Right renal cortex interstitium (tissue), 3 donors: ENCODE measurements at regions not wholly inside any gene's neighbourhood (a gene's known extent, or its start where the extent isn't known, plus 50 kb on each side); places are given as distances from the start of the nearest gene placed in this dataset.

ENCODE experiments used
- DNase-seq, 3 donors: peaks; one replicate each; pipeline ENCODE4 v3.0.0-alpha.2; 2013; ENCODE audit warnings: low read depth in 3 of 3, low spot score in 2 of 3

- no peak for DNase-seq
Measured at GRCh38 chr11:92642177-92642931, 327.1 kb upstream of the MTNR1B start.

DNA sequence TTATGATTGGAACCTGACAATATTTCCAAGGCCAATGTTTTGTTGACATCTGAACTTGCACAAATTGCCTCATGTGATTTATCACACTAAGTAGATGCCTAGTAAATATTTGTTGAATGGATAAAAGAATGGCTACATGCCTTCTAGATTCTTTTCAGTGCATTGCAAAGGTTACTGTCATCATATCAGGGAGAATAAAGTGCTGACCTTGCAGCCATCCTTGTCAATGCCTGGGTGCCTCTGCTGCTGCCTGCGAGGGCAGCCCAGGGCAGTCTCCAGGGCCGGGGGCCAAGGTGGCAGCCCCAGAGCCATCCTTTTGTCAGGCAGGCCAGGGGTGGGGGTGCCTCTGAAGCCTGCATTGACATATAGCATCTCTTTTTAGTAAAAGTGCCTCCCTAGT is 325.6 kb upstream of the MTNR1B start:
- DNase-seq, result no peak

DNA sequence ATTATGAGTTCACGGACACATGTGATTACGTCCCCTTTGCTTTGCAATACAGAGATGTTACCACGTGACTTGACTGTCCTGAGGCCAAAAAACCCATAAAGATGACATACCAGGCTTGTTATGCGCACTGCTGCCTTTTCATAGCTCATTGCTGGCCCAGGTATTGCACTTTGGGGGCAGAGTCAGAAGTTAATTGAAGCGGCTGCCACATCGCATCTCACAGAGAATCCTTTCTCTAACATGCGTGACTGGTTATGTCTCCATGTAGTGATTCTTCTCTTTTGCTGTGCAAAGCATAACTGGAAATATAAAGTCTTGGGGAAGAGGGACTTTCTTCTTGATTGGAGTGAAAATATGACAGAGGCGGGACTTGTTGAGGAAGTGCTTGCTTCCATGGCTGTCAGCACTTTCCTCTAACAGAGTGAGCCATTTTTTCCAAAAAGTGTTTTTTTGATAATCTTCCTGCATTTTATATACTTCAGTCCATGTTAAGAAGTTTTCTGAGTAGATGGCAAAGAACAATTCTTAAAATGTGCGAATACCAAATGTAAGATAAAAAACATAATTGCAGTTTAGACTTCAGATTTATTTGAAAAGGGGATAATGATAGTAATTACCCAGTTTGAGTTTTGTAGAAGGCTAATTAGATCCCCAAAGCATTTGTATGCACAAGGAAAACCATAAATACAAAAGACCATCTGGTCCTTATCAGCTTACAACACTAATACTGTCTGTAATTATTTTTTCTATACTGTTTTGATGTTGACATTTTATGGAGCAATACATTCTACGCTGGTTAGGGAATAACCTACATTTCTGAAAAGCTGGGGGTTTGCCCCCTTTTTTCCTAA is 324.6 kb upstream of the MTNR1B start:
- no peak for DNase-seq

DNA sequence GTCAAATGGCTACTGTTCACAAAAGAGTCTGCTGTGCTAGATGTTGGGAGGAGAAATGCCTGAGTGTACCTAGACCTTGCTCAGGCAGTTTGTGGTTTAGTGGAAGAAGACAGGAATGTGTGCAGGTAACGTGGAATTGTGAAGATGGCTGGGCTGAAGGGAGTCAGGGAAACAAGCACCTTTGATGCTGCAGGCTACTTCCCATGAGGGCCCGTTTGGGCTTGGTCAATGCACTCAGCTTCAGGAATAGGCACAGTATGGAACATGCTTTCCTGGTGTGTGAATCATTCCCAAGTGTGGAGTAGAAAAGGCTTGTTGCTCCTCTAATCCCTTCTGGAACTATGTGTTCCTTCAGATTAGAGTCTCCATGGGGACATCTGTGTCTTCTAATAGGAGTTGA is 318.3 kb upstream of the MTNR1B start:
- DNase-seq, result no peak

GRCh38 chr11:92653454-92653853 is 316.0 kb upstream of the MTNR1B start:
- no peak for DNase-seq

GRCh38 chr11:92656783-92657182 is 312.7 kb upstream of the MTNR1B start:
- no peak for DNase-seq

- no peak for DNase-seq
Measured at GRCh38 chr11:92657226-92657625, 312.2 kb upstream of the MTNR1B start.

DNA sequence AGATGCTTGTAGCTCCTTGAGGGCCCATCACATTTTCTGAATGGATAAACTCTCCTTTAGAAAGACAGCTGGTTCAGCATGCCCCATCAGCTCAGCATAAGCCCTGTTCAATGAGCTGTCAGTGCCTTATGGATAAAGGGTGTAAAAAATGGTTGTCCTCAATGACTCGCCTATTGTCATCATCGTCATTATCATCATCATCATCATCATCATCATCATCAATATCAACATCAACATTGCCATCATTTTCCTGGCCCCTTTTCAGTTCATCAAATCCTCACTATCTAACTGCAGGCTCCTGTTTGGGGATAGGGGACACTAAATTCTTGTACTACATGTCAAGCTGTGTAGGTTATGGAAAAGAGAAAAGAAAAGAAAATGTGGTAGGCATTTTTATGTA is 310.7 kb upstream of the MTNR1B start:
- no peak for DNase-seq

GRCh38 chr11:92659793-92660192 is 309.7 kb upstream of the MTNR1B start:
- no peak for DNase-seq

GRCh38 chr11:92662601-92663360 is 306.7 kb upstream of the MTNR1B start:
- DNase-seq, result no peak

DNA sequence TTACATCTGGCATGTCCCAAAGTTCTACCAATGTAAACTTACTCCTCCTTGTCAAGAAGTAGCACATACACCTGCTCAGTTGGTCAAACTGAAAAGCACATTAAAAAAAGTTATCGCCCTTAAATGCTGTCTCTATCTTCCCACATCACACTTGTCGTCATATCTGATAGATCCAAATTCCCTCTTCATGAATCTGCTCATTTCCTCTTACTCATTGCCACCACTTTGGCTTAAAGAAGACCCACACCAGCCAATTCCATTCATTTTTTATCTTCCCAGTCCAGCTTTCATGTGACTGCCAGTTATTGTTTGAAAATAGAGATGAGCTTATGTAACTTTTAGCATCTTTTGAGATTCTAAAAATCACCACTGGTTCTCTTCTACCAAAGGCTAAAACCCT is 305.9 kb upstream of the MTNR1B start:
- no peak for DNase-seq

GRCh38 chr11:92667486-92668152 is 301.8 kb upstream of the MTNR1B start:
- DNase-seq, result no peak

DNA sequence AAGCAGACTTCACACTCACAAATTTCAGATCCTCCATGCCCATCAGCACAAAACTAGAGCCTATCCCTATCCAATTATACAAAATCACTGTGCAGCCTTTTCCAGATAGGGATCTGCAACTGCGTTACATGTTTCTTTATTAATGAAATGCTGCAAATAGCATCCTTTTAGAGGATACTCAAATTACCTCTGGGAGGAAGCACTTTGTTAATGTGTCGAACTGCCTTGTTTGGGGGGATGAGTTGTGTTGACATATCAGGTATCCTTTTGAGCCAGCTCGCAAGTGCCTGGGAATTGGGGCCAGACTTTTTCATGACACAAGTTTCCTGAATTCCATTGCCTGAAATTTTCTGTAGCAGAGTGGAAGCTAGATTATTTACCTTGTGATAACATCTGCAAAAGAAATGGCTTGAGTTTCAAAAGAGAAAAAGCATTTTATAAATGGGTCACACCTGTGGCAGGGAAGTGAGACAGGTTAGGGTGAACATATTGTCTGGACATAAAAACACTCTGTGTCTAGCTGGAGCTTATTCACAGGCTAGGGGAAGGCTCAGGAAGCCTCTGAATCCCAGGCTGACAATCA is 299.1 kb upstream of the MTNR1B start:
- DNase-seq, result peak; percentile 19 to 29 (median 27)

DNA sequence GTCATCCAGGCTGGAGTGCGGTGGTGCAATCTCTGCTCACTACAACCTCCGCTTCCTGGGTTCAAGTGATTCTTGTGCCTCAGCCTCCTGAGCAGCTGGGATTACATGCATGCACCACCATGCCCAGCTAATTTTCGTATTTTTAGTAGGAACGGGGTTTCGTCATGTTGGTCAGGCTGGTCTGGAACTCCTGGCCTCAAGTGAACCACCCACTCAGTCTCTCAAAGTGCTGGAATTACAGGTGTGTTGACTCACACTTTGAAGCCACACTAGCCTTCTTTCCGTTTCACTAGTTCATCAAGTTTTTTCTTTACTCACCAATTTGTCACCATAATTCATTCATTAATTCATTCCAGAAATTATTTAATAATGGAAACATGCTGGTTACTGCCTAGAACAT is 298.4 kb upstream of the MTNR1B start:
- no peak for DNase-seq

DNA sequence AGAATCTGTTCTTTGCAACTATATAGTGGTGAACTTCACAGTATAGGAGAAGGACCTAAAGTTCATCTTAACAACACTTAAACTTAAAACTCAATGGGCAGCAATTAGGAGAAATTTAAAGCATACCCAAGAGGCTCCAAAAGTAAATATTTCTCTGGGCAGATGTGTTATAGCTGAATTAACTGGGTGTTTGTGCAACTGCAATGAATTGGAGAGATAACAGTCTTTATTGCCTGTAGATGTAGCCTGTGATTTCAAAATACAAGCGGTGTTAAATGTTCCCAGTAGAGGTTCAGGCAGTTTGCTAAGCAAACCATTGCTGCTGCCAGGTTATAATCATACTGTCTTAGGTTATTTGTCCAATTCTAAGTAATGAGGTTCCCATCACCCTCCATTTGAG is 294.1 kb upstream of the MTNR1B start:
- DNase-seq, result no peak

DNA sequence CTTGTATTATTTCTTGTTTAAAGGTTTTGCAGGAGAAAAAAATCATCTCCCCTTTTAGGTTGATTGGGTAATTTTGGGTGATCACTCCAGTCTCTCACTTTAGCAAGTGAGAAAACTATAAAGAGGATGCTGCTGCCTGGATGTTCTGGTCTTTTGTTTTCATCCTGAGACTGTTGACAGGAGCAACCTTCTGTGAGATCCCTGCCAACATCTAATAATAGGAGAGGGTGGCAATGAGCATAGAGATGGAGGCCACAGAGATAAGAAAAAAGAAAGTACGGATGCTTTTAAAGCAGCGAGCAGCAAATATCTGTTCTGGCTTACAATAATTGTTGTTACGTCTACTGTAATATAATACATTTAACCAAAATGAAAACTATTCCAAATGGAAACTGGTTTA is 293.6 kb upstream of the MTNR1B start:
- DNase-seq, result no peak

- DNase-seq, result no peak
Measured at GRCh38 chr11:92678008-92678611, 291.3 kb upstream of the MTNR1B start.

GRCh38 chr11:92681586-92681985 is 287.9 kb upstream of the MTNR1B start:
- DNase-seq, result no peak

GRCh38 chr11:92682136-92682535 is 287.3 kb upstream of the MTNR1B start:
- no peak for DNase-seq

DNA sequence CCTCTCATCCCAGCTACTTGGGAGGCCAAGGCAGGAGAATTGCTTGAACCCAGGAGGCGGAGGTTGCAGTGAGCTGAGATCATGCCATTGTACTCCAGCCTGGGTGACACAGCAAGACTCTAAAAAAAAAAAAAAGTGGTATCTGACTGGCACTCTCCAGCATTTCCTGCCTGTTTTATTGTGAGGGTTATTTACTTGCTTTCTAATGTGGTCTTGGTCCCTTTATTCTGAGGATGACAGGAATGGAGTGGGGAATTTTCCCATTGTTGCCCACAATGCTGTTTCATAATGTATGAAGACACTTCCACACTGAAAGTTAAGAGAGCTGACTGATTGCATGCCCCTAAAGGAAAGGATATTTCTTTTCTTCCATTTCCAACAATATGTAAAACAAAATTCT is 286.5 kb upstream of the MTNR1B start:
- no peak for DNase-seq
